CD4-positive, alpha-beta T cell treated with Interleukin-15 for 4 hours (primary cell): ENCODE measurements at regions not wholly inside any gene's neighbourhood (a gene's known extent, or its start where the extent isn't known, plus 50 kb on each side); places are given as distances from the start of the nearest gene placed in this dataset.
A peak's percentile ranks its signal among the peaks of the same experiment; 100 is the strongest.
"Not testable (repeated sequence)": the region's sequence is repeated elsewhere in the genome, so short reads cannot be mapped to it uniquely, and the experiment has no call there.

Experiments
- DNase-seq: peaks from one replicate; pipeline ENCODE4 v3.0.0-alpha.2; 2020; ENCODE audit warnings: low spot score

GRCh38 chr5:108530706-108531105 lies 148.8 kb upstream of the FBXL17 start:
- no peak for DNase-seq

- DNase-seq = no peak
These were observed 147.5 kb upstream of the FBXL17 start for GRCh38 chr5:108529381-108529780.

GRCh38 chr5:108528655-108529054 lies 146.8 kb upstream of the FBXL17 start:
- no peak for DNase-seq

GRCh38 chr5:108524564-108524963 lies 142.7 kb upstream of the FBXL17 start:
- no peak for DNase-seq

- no peak for DNase-seq
These were observed 141.5 kb upstream of the FBXL17 start for GRCh38 chr5:108523360-108523759.

- peak; percentile 43 for DNase-seq
These were observed 140.1 kb upstream of the FBXL17 start for GRCh38 chr5:108521841-108522506.

GRCh38 chr5:108521011-108521700 lies 139.3 kb upstream of the FBXL17 start:
- DNase-seq = no peak

- no peak for DNase-seq
These were observed 134.9 kb upstream of the FBXL17 start for GRCh38 chr5:108516785-108517184.

GRCh38 chr5:108515517-108516105 lies 133.7 kb upstream of the FBXL17 start:
- DNase-seq = no peak

GRCh38 chr5:108508979-108509378 lies 127.1 kb upstream of the FBXL17 start:
- DNase-seq = no peak

GRCh38 chr5:108507631-108508030 lies 125.7 kb upstream of the FBXL17 start:
- DNase-seq = no peak

GRCh38 chr5:108505608-108506007 lies 123.7 kb upstream of the FBXL17 start:
- DNase-seq = no peak

- no peak for DNase-seq
These were observed 123.1 kb upstream of the FBXL17 start for GRCh38 chr5:108504974-108505373.

- no peak for DNase-seq
These were observed 122.1 kb upstream of the FBXL17 start for GRCh38 chr5:108503986-108504385.

- not testable (repeated sequence) for DNase-seq
These were observed 113.7 kb upstream of the FBXL17 start for GRCh38 chr5:108495615-108496014.

GRCh38 chr5:108487951-108488350 lies 106.1 kb upstream of the FBXL17 start:
- no peak for DNase-seq

GRCh38 chr5:108484035-108484434 lies 102.1 kb upstream of the FBXL17 start:
- no peak for DNase-seq

GRCh38 chr5:108481355-108481931 lies 99.5 kb upstream of the FBXL17 start:
- DNase-seq = no peak

- DNase-seq = no peak
These were observed 90.3 kb upstream of the FBXL17 start for GRCh38 chr5:108472237-108472636.

GRCh38 chr5:108467563-108467962 lies 85.7 kb upstream of the FBXL17 start:
- DNase-seq = no peak

GRCh38 chr5:108461628-108462367 lies 79.9 kb upstream of the FBXL17 start:
- DNase-seq = no peak

- DNase-seq = no peak
These were observed 77.9 kb upstream of the FBXL17 start for GRCh38 chr5:108459769-108460168.
